ENCODE measurements at regions not wholly inside any gene's neighbourhood (a gene's known extent, or its start where the extent isn't known, plus 50 kb on each side); places are given as distances from the start of the nearest gene placed in this dataset.
"Not testable (repeated sequence)": the region's sequence is repeated elsewhere in the genome, so short reads cannot be mapped to it uniquely, and the experiment has no call there.

DNA sequence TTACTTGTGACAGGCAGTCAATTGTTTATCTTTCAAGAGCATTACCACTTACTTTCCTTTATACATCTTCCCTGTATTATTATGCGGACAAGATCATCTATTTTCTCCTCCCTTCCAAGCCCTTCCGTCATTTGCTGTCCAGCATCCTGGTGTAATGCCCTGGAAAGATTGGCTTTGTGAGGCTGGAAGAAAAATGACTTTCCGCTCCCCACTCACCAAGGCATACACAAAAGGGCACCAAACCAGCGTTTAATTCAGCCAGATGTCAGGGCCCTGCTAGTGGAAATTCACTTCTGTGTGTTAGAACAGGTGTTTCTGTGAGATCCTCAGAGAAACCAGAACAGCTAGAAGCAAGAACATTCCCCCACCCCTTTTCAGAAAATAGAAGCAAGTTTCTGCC, 128.1 kb upstream of the NANOS1 start:
- Mint-ChIP-seq H3K27me3 (no peaks in the 10 kb centered on the region), H3K9me3 (ENCODE audit: low read depth) (no peaks in the 10 kb centered on the region), H3K27ac (no peak overlapping the region), H3K36me3 (ENCODE audit: insufficient read depth) (no peaks in the 10 kb centered on the region), H3K4me1 (ENCODE audit: low read depth) (peaks cover 13% of the 10 kb centered on the region), H3K4me3 (ENCODE audit: low read depth) (no peak overlapping the region)
- DNase-seq (ENCODE audit: low spot score, unreplicated experiment): no peak
- TF ChIP-seq CTCF (IDR thresholded peaks at IDR 0.05; ENCODE audit: unreplicated experiment): no peak

DNA sequence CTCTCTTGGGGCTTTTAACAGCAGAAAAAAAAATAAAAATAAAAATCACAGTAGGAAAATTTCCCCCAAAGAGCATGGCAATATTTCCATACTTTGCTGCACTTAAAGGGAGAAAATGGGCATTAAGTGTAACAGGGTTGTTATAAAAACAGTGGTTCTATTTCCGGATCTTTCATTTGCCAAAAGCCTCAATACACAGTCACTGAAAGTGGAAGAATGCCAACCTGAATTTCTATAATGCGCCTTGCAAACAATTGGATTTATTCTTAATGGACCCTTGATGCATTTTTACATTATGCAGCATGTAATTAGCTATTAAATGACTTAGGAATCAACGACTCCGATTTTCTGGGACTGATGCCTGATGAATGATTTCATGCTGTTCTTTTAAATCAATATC, 127.6 kb upstream of the NANOS1 start:
- Mint-ChIP-seq H3K4me1 (ENCODE audit: low read depth) (peaks cover 13% of the 10 kb centered on the region), H3K9me3 (ENCODE audit: low read depth) (no peaks in the 10 kb centered on the region), H3K27me3 (no peaks in the 10 kb centered on the region), H3K4me3 (ENCODE audit: low read depth) (no peak overlapping the region), H3K36me3 (ENCODE audit: insufficient read depth) (no peaks in the 10 kb centered on the region), H3K27ac (no peak overlapping the region)
- no peak for TF ChIP-seq CTCF (IDR thresholded peaks at IDR 0.05; ENCODE audit: unreplicated experiment)
- DNase-seq (ENCODE audit: low spot score, unreplicated experiment): no peak

- H3K27me3 Mint-ChIP-seq: not testable (repeated sequence)
Measured at GRCh38 chr10:118902656-118903055, 126.9 kb upstream of the NANOS1 start.

DNA sequence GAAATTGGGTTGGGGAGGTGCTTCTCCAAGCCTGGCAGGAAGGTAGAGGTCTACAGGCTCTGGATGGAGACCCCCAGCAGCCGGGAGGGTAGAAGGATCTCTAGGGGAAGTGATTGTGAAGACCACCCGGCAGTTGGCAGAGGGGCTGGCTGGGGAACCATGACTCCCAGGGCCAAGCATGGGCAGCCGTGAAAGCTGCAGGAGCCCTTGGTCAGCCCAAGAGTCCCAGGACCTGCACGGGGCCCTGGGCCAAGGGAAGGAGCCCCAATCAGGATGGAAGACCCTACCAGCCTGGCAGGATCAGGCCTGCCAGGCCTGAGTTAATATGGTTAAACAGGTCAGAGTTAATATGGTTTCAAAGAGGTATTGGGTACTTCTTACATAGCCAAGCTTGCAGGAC, 126.3 kb upstream of the NANOS1 start:
- Mint-ChIP-seq H3K4me3 (ENCODE audit: low read depth) (no peak overlapping the region), H3K9me3 (ENCODE audit: low read depth) (no peaks in the 10 kb centered on the region), H3K27me3 (no peaks in the 10 kb centered on the region), H3K4me1 (ENCODE audit: low read depth) (peaks cover 13% of the 10 kb centered on the region), H3K27ac (no peak overlapping the region), H3K36me3 (ENCODE audit: insufficient read depth) (no peaks in the 10 kb centered on the region)
- DNase-seq (ENCODE audit: low spot score, unreplicated experiment): no peak
- no peak for TF ChIP-seq CTCF (IDR thresholded peaks at IDR 0.05; ENCODE audit: unreplicated experiment)

More at GRCh38 chr10:118902656-118903055, 126.9 kb upstream of the NANOS1 start:
- H3K4me1 Mint-ChIP-seq (ENCODE audit: low read depth): peaks cover 13% of the 10 kb centered on the region
- not testable (repeated sequence) for DNase-seq (ENCODE audit: low spot score, unreplicated experiment); H3K36me3 Mint-ChIP-seq (ENCODE audit: insufficient read depth); H3K27ac Mint-ChIP-seq; H3K9me3 Mint-ChIP-seq (ENCODE audit: low read depth); H3K4me3 Mint-ChIP-seq (ENCODE audit: low read depth)

- Mint-ChIP-seq H3K36me3 (ENCODE audit: insufficient read depth) (no peaks in the 10 kb centered on the region), H3K27ac (no peak overlapping the region), H3K27me3 (no peaks in the 10 kb centered on the region), H3K4me3 (ENCODE audit: low read depth) (no peak overlapping the region), H3K9me3 (ENCODE audit: low read depth) (no peaks in the 10 kb centered on the region), H3K4me1 (ENCODE audit: low read depth) (peaks cover 13% of the 10 kb centered on the region)
- no peak for DNase-seq (ENCODE audit: low spot score, unreplicated experiment)
- no peak for TF ChIP-seq CTCF (IDR thresholded peaks at IDR 0.05; ENCODE audit: unreplicated experiment)
Measured at GRCh38 chr10:118903691-118904090, 125.8 kb upstream of the NANOS1 start.

DNA sequence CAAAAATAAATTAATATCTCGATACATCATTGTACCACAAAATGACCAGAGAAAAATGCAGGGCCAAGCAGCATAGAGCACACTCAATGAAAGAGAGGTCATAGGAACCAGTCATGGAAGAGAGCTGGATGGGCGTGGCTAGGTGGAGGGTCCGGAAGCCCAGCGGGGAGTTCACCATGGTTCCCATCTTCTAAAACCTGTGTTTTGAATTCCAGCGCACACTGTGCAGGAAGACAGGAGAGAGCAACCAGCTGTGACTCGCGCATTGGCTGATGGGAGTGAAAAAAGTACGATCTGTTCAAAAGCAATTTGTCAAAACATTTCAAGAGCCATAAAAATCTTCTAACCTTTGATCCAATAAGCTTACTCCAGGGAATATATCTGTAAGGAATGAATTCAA, 125.2 kb upstream of the NANOS1 start:
- Mint-ChIP-seq H3K27me3 (no peaks in the 10 kb centered on the region), H3K27ac (no peak overlapping the region), H3K4me1 (ENCODE audit: low read depth) (peaks cover 13% of the 10 kb centered on the region), H3K4me3 (ENCODE audit: low read depth) (no peak overlapping the region), H3K36me3 (ENCODE audit: insufficient read depth) (no peaks in the 10 kb centered on the region), H3K9me3 (ENCODE audit: low read depth) (no peaks in the 10 kb centered on the region)
- no peak for DNase-seq (ENCODE audit: low spot score, unreplicated experiment)
- no peak for TF ChIP-seq CTCF (IDR thresholded peaks at IDR 0.05; ENCODE audit: unreplicated experiment)

All from progenitor cell of endocrine pancreas (in vitro differentiated cells).